ENCODE measurements at regions not wholly inside any gene's neighbourhood (a gene's known extent, or its start where the extent isn't known, plus 50 kb on each side); places are given as distances from the start of the nearest gene placed in this dataset.

DNA sequence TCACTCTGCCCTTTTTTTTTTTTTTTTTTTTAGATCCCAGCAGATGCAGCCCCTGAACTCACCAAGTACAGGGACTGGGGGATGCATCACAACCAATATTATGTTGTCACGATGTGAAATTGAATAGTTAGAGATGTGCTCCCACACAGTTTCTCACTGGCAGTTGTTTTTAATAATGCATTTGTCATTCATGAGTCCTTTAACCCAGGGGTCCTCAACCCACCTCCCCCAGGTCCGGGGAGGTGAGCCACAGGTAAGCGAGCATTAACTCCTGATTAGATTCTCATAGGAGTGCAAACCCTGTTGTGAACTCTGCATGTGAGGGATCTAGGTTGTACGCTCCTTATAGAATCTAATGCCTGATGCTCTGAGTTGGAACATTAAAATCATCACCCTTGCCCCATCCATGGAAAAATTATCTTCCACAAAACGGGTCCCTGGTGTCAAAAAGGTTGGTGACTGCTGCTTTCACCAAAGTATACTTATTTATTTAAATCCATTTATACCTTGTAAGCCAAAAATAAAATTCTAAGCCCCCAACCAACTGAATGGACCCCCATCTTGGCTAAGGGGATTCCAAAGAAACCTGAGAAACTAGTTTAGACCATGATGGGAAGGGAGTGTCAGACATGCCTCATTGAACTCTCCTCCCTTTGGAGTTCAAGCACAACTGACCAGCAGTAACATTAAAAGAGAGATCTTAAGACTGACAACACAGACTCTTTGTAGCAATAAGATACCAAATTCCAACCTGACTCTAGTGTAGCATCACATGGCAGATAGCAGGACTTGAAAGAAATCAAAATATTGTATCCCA is 119.3 kb upstream of the ATP1A1 start:
- Histone ChIP-seq H2AFZ (no peak overlapping the region), H4K20me1 (replicated peaks; ENCODE audit: insufficient read depth) (no peaks in the 10 kb centered on the region), H3K9me2 (ENCODE audit: insufficient read depth) (no peaks in the 10 kb centered on the region), H3K36me3 (ENCODE audit: insufficient read depth) (no peaks in the 10 kb centered on the region), H3K4me3 (no peak overlapping the region), H3K4me1 (ENCODE audit: insufficient read depth) (no peaks in the 10 kb centered on the region), H3K27ac (ENCODE audit: low read depth) (no peak overlapping the region), H3K4me2 (no peak overlapping the region), H3K27me3 (ENCODE audit: insufficient read depth) (no peaks in the 10 kb centered on the region), H3K79me2 (replicated peaks; ENCODE audit: insufficient read depth) (no peaks in the 10 kb centered on the region), H3F3A (replicated peaks; ENCODE audit: low read depth) (no peaks in the 10 kb centered on the region)
- Mint-ChIP-seq H3K4me1 (peaks cover 7% of the 10 kb centered on the region), H3K36me3 (ENCODE audit: low read depth) (no peaks in the 10 kb centered on the region), H3K27me3 (ENCODE audit: insufficient read depth, low read depth, poor library complexity) (no peaks in the 10 kb centered on the region), H3K4me3 (no peak overlapping the region), H3K27ac (no peak overlapping the region), H3K9me3 (no peaks in the 10 kb centered on the region; the same call in 1 of the 3 replicates)
- DNase-seq (ENCODE audit: low spot score): no peak
- TF ChIP-seq, protein P1, sequence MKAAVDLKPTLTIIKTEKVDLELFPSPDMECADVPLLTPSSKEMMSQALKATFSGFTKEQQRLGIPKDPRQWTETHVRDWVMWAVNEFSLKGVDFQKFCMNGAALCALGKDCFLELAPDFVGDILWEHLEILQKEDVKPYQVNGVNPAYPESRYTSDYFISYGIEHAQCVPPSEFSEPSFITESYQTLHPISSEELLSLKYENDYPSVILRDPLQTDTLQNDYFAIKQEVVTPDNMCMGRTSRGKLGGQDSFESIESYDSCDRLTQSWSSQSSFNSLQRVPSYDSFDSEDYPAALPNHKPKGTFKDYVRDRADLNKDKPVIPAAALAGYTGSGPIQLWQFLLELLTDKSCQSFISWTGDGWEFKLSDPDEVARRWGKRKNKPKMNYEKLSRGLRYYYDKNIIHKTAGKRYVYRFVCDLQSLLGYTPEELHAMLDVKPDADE (IDR thresholded peaks at IDR 0.05): no peak
- TF ChIP-seq, protein P2, sequence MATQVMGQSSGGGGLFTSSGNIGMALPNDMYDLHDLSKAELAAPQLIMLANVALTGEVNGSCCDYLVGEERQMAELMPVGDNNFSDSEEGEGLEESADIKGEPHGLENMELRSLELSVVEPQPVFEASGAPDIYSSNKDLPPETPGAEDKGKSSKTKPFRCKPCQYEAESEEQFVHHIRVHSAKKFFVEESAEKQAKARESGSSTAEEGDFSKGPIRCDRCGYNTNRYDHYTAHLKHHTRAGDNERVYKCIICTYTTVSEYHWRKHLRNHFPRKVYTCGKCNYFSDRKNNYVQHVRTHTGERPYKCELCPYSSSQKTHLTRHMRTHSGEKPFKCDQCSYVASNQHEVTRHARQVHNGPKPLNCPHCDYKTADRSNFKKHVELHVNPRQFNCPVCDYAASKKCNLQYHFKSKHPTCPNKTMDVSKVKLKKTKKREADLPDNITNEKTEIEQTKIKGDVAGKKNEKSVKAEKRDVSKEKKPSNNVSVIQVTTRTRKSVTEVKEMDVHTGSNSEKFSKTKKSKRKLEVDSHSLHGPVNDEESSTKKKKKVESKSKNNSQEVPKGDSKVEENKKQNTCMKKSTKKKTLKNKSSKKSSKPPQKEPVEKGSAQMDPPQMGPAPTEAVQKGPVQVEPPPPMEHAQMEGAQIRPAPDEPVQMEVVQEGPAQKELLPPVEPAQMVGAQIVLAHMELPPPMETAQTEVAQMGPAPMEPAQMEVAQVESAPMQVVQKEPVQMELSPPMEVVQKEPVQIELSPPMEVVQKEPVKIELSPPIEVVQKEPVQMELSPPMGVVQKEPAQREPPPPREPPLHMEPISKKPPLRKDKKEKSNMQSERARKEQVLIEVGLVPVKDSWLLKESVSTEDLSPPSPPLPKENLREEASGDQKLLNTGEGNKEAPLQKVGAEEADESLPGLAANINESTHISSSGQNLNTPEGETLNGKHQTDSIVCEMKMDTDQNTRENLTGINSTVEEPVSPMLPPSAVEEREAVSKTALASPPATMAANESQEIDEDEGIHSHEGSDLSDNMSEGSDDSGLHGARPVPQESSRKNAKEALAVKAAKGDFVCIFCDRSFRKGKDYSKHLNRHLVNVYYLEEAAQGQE (IDR thresholded peaks at IDR 0.05; ENCODE audit: unreplicated experiment): no peak
- TF ChIP-seq ZNF331 (CRISPR knock-in tag; IDR thresholded peaks at IDR 0.05; ENCODE audit: low read depth) (no peak), POLR2AphosphoS5 (IDR thresholded peaks at IDR 0.05; ENCODE audit: low read depth) (no peak), CREB1 (CRISPR knock-in tag; IDR thresholded peaks at IDR 0.05; ENCODE audit: low read depth) (no peak)
- TF ChIP-seq, protein P3, sequence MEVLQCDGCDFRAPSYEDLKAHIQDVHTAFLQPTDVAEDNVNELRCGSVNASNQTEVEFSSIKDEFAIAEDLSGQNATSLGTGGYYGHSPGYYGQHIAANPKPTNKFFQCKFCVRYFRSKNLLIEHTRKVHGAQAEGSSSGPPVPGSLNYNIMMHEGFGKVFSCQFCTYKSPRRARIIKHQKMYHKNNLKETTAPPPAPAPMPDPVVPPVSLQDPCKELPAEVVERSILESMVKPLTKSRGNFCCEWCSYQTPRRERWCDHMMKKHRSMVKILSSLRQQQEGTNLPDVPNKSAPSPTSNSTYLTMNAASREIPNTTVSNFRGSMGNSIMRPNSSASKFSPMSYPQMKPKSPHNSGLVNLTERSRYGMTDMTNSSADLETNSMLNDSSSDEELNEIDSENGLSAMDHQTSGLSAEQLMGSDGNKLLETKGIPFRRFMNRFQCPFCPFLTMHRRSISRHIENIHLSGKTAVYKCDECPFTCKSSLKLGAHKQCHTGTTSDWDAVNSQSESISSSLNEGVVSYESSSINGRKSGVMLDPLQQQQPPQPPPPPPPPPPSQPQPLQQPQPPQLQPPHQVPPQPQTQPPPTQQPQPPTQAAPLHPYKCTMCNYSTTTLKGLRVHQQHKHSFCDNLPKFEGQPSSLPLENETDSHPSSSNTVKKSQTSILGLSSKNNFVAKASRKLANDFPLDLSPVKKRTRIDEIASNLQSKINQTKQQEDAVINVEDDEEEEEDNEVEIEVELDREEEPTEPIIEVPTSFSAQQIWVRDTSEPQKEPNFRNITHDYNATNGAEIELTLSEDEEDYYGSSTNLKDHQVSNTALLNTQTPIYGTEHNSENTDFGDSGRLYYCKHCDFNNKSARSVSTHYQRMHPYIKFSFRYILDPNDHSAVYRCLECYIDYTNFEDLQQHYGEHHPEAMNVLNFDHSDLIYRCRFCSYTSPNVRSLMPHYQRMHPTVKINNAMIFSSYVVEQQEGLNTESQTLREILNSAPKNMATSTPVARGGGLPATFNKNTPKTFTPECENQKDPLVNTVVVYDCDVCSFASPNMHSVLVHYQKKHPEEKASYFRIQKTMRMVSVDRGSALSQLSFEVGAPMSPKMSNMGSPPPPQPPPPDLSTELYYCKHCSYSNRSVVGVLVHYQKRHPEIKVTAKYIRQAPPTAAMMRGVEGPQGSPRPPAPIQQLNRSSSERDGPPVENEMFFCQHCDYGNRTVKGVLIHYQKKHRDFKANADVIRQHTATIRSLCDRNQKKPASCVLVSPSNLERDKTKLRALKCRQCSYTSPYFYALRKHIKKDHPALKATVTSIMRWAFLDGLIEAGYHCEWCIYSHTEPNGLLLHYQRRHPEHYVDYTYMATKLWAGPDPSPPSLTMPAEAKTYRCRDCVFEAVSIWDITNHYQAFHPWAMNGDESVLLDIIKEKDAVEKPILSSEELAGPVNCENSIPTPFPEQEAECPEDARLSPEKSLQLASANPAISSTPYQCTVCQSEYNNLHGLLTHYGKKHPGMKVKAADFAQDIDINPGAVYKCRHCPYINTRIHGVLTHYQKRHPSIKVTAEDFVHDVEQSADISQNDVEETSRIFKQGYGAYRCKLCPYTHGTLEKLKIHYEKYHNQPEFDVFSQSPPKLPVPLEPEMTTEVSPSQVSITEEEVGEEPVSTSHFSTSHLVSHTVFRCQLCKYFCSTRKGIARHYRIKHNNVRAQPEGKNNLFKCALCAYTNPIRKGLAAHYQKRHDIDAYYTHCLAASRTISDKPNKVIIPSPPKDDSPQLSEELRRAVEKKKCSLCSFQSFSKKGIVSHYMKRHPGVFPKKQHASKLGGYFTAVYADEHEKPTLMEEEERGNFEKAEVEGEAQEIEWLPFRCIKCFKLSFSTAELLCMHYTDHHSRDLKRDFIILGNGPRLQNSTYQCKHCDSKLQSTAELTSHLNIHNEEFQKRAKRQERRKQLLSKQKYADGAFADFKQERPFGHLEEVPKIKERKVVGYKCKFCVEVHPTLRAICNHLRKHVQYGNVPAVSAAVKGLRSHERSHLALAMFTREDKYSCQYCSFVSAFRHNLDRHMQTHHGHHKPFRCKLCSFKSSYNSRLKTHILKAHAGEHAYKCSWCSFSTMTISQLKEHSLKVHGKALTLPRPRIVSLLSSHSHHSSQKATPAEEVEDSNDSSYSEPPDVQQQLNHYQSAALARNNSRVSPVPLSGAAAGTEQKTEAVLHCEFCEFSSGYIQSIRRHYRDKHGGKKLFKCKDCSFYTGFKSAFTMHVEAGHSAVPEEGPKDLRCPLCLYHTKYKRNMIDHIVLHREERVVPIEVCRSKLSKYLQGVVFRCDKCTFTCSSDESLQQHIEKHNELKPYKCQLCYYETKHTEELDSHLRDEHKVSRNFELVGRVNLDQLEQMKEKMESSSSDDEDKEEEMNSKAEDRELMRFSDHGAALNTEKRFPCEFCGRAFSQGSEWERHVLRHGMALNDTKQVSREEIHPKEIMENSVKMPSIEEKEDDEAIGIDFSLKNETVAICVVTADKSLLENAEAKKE (CRISPR knock-in tag; IDR thresholded peaks at IDR 0.05): no peak
- no peak for ATAC-seq
